Activated T-helper 1 cell treated with anti-CD3 and anti-CD28 coated beads, Interleukin-12 subunit alpha, Interleukin-12 subunit beta, Interleukin-2, Interleukin-4 antibody, amounts not matched to agents 30 ng/mL and 10 ng/mL and 1 ng/mL, durations not matched to agents 14 hours and 24 hours and 36 hours (primary cell): ENCODE measurements at regions not wholly inside any gene's neighbourhood (a gene's known extent, or its start where the extent isn't known, plus 50 kb on each side); places are given as distances from the start of the nearest gene placed in this dataset.
"Not testable (repeated sequence)": the region's sequence is repeated elsewhere in the genome, so short reads cannot be mapped to it uniquely, and the experiment has no call there.

Experiments
- DNase-seq: peaks from one replicate; pipeline ENCODE4 v3.0.0; 2021; ENCODE audit warnings: low spot score
- H3K27ac Mint-ChIP-seq: one replicate; pipeline ENCODE4 v1.8.0; 2021; ENCODE audit warnings: mild to moderate bottlenecking, mixed read lengths
- H3K27me3 Mint-ChIP-seq: one replicate; pipeline ENCODE4 v1.8.0; 2022; ENCODE audit warnings: mild to moderate bottlenecking, moderate library complexity, mixed read lengths; ENCODE audit not compliant: insufficient read depth
- H3K36me3 Mint-ChIP-seq: one replicate; pipeline ENCODE4 v1.8.0; 2021; ENCODE audit warnings: low read depth, mixed read lengths
- H3K4me1 Mint-ChIP-seq: one replicate; pipeline ENCODE4 v1.8.0; 2021; ENCODE audit warnings: low read depth, mixed read lengths
- H3K4me3 Mint-ChIP-seq: one replicate; pipeline ENCODE4 v1.8.0; 2021; ENCODE audit warnings: mild to moderate bottlenecking, moderate library complexity, mixed read lengths
- H3K9me3 Mint-ChIP-seq: one replicate; pipeline ENCODE4 v1.8.0; 2021; ENCODE audit warnings: mixed read lengths
- intact Hi-C: fragments of 100-400 bp; cut with micrococcal nuclease; formaldehyde crosslinking; loops from one replicate; pipeline ENCODE4 v1.15.1; 2024

DNA sequence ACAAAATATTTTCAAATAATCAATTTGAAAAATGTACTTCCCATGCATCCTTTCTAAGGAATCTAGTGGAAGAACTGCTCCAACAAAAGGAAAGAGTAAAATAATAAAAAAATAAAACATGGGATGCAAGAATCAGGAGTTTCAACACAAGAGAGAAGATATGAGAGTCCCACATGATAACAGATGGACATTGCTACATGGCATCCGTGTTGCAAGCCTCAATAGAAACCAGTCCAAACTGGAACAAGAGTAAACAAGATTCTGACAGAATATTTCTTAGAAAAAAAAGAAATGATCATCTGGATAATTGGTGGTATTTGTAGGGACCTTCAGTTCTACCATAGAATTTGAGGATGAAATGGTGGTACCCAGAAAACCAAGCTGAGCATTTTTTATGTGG, 186.8 kb downstream of the FRK start:
- no peak overlapping the region for H3K4me3 Mint-ChIP-seq
- intact Hi-C loops, result no loop called here
- H3K27me3 Mint-ChIP-seq, result peaks cover 4% of the 10 kb centered on the region
- DNase-seq, result no peak
- H3K36me3 Mint-ChIP-seq, result no peaks in the 10 kb centered on the region
- no peaks in the 10 kb centered on the region for H3K4me1 Mint-ChIP-seq
- no peak overlapping the region for H3K27ac Mint-ChIP-seq
- no peaks in the 10 kb centered on the region for H3K9me3 Mint-ChIP-seq

DNA sequence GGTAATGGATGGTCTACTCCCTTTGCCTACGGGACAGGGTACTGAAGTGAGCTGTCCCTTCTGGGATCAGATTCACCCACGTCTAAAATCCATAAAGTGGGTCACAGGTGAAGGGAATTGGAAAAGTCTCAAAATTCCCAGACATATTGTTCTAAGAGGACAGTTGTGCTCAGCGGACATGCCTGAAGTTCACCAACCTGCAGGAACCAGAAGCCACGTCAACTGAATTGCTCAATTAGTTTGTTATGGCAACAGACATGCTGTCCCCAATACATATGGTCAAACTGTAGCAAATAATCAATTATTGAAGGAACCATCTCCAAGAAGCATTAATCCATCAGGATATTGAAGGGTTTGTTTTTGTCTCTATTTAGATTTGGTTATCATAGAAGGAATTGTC, 190.2 kb downstream of the FRK start:
- Mint-ChIP-seq H3K36me3 (no peaks in the 10 kb centered on the region), H3K27me3 (no peaks in the 10 kb centered on the region), H3K9me3 (no peaks in the 10 kb centered on the region), H3K4me3 (no peak overlapping the region), H3K27ac (no peak overlapping the region), H3K4me1 (no peaks in the 10 kb centered on the region)
- intact Hi-C loops, result no loop called here
- no peak for DNase-seq

DNA sequence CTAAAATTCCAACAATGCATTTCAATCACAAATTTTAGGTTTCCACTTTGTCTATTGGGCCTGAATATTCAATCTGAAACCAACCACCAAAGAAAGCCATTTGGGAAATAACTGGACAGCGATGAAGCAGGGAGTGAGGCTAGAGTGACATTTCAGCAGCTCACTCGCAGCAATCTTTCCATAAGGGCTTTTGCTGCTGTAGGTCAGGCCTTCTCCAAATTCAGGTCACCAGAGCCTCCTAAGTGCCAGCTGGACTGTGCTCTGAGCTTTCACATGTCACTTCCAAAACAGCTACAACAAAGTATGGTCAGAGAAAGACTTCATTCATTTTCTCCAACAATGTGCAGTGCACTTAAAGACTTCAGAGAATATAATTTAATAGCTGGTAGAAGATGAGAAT, 194.8 kb downstream of the FRK start:
- no peaks in the 10 kb centered on the region for H3K27me3 Mint-ChIP-seq
- H3K4me3 Mint-ChIP-seq, result no peak overlapping the region
- intact Hi-C loops, result no loop called here
- DNase-seq, result no peak
- H3K9me3 Mint-ChIP-seq, result no peaks in the 10 kb centered on the region
- no peaks in the 10 kb centered on the region for H3K4me1 Mint-ChIP-seq
- no peak overlapping the region for H3K27ac Mint-ChIP-seq
- no peaks in the 10 kb centered on the region for H3K36me3 Mint-ChIP-seq

DNA sequence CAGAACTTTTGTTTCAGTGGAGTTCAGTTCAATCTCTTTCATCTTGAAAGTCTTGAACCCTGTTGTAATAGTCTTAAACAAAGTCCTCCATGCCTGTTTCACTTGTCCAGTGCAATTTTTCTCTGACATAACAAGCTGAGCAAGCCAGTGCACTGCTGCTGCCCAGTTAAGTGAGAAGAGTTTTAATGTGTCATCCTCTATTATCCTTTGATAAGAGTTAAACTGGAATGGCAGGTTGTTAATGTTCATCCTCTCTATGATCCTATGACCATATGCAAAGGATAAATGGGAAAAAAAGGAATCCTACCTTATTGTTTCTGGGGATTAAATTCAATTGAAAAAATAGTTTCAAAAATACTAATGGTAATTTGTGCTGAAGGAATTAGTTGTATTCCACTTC, 197.5 kb downstream of the FRK start:
- intact Hi-C loops, result no loop called here

DNA sequence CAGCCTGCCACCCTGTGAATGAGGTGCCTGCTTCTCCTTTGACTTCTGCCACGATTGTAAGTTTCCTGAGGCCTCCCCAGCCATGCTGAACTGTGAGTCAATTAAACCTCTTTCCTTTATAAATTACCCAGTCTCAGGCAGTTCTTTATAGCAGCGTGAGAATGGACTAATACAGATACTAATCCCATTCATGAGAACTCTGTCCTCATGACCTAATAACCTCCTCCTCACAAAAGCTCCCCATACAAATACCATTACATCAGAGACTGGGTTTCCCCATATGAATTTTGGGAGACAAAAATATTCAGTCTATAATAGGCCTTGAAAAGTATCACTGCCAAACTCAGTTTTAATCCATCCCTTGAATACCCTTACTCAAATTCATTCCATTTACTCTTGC, 199.0 kb downstream of the FRK start:
- H3K4me3 Mint-ChIP-seq, H3K4me1 Mint-ChIP-seq, intact Hi-C loops, H3K9me3 Mint-ChIP-seq, H3K36me3 Mint-ChIP-seq, H3K27ac Mint-ChIP-seq, DNase-seq, H3K27me3 Mint-ChIP-seq: not testable (repeated sequence)

More for the DNA sequence above, 197.5 kb downstream of the FRK start:
- no peaks in the 10 kb centered on the region for H3K9me3 Mint-ChIP-seq
- no peaks in the 10 kb centered on the region for H3K4me1 Mint-ChIP-seq
- H3K36me3 Mint-ChIP-seq, result no peaks in the 10 kb centered on the region
- DNase-seq, result no peak
- H3K27ac Mint-ChIP-seq, result no peak overlapping the region
- no peak overlapping the region for H3K4me3 Mint-ChIP-seq
- no peaks in the 10 kb centered on the region for H3K27me3 Mint-ChIP-seq

DNA sequence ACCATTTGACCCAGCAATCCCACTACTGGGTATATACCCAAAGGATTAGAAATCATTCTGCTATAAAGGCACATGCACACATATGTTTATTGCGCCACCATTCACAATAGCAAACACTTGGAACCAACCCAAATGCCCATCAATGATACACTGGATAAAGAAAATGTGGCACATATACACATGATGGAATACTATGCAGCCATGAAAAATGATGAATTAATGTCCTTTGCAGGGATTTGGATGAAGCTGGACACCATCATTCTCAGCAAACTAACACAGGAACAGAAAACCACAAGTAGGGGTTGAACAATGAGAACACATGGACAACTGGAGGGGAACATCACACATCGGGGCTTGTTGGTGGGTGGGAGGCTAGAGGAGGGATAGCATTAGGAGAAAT, 201.1 kb downstream of the FRK start:
- H3K4me3 Mint-ChIP-seq, H3K27ac Mint-ChIP-seq, intact Hi-C loops, H3K9me3 Mint-ChIP-seq, H3K4me1 Mint-ChIP-seq, H3K27me3 Mint-ChIP-seq, H3K36me3 Mint-ChIP-seq, DNase-seq: not testable (repeated sequence)

DNA sequence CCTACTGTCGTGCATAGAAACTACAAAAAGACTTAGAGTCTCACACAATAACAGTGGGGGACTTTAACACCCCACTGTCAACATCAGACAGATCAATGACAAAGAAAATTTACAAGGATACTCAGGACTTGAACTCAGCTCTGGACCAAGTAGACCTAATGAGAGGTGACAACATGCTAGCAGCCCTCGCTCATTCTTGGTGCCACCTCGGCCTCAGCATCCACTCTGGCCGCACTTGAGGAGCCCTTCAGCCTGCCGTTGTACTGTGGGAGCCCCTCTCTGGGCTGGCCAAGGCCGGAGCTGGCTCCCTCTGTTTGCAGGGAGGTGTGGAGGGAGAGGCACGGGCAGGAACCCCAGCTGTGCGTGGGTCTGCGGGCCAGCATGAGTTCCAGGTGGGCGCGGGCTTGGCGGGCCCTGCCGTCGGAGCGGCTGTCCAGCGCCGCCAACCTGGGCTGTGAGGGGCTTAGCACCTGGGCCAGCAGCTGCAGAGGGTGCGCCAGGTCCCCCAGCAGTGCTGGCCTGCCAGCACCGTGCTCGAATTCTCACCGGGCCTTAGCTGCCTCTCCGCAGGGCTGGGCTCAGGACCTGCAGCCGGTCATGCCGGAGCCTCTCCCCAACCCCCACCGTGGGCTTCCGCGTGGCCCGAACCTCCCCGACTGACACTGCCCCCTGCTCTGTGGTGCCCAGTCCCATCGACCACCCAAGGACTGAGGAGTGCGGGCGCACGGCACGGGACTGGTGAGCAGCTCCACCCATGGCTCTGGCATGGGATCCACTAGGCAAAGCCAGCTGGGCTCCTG, 205.6 kb downstream of the FRK start:
- no peaks in the 10 kb centered on the region for H3K9me3 Mint-ChIP-seq
- no peaks in the 10 kb centered on the region for H3K27me3 Mint-ChIP-seq
- DNase-seq, result no peak
- no peak overlapping the region for H3K4me3 Mint-ChIP-seq
- intact Hi-C loops, result no loop called here
- H3K36me3 Mint-ChIP-seq, result no peaks in the 10 kb centered on the region
- H3K4me1 Mint-ChIP-seq, result no peaks in the 10 kb centered on the region
- no peak overlapping the region for H3K27ac Mint-ChIP-seq

DNA sequence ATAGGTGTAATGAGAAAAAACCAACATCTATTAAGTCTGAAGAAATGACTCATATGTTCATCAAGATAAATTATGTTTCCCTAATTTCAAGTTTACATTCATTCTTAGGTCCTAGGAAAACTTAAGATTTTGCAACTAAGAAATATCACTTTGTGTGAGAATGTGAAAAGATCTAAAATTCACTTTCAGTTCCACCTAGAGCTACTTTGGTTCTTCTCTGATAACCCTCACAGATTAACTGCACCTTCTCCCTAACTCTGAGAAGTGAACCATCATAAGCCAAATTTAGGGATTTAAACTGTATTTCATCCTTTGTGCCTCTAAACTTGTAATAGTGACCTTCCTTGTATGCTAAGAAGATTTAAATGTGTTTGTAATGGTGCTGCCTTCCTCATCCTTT, 213.0 kb downstream of the FRK start:
- no peak for DNase-seq
- Mint-ChIP-seq H3K9me3 (no peaks in the 10 kb centered on the region), H3K27me3 (peaks cover 2% of the 10 kb centered on the region), H3K4me1 (no peaks in the 10 kb centered on the region), H3K27ac (no peak overlapping the region), H3K4me3 (no peak overlapping the region), H3K36me3 (no peaks in the 10 kb centered on the region)
- intact Hi-C loops, result no loop called here

DNA sequence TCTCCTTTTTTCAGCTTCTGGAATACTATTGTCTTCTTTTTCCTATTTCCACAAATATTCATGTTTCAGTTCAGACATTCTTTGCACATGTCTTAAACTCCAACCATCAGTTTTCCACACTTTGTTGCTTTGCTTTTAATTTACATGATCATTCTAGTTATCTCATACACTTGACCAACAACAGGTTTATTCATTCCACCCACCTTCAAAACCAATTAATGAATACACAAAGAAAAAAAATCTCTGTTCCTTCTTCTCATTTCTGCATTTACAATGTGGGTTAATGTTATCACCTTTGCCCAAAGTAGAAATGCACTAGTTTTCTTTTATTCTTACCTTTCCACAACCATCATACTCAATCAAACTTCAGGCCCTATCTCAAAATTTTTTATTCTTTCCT, 216.7 kb downstream of the FRK start:
- intact Hi-C loops, result no loop called here
- Mint-ChIP-seq H3K36me3 (no peaks in the 10 kb centered on the region), H3K4me3 (no peak overlapping the region), H3K4me1 (no peaks in the 10 kb centered on the region), H3K27me3 (no peaks in the 10 kb centered on the region), H3K9me3 (no peaks in the 10 kb centered on the region), H3K27ac (no peak overlapping the region)
- DNase-seq, result no peak

DNA sequence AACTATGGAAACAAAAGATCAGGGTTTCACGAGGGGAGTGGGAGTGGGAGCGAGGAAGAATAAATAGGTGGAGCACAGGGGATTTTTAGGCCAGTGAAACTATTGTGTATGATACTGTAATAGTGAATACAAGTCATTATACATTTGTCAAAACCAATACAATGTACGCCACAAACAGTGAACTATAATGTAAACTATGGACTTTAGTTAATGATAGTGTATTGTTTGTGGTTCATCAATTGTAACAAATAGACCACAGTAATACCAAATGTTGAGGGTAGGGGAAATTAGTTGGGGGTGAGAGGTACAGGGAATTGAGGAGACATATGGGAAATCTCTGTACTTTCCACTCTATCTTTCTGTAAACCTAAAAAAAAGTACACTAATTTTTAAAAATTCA, 218.4 kb downstream of the FRK start:
- Mint-ChIP-seq H3K4me1 (no peaks in the 10 kb centered on the region), H3K9me3 (no peaks in the 10 kb centered on the region), H3K27ac (no peak overlapping the region), H3K4me3 (no peak overlapping the region), H3K36me3 (no peaks in the 10 kb centered on the region), H3K27me3 (no peaks in the 10 kb centered on the region)
- intact Hi-C loops, result no loop called here
- no peak for DNase-seq

DNA sequence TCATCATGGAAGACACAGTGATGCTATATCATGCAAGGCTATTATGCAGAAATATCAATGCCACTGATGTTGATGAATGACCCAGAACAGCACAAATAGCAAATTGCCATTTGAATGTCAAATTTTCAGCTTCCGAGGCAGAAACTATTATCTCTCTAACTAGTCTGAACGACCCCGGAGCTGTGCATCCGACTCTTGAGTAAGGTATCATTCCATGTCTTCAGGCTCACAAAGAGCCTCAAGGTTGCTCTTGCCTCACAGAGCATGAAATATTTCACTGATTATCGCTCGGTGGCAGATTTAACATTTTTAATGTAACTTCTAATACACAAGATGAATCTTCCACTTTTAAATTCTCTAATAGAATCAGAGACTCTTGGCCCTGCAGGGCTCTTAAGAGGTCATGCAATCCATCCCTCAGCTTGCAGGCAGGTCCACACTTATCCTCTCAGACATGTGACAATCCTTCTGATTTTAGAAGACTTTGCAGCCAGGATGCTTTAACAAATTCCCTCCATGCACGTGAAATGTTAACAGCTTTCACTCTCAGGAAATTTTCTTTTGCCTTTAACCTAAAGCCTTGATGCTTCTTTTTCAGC, 221.0 kb downstream of the FRK start:
- Mint-ChIP-seq H3K4me3 (no peak overlapping the region), H3K9me3 (no peaks in the 10 kb centered on the region), H3K4me1 (no peaks in the 10 kb centered on the region), H3K27me3 (no peaks in the 10 kb centered on the region), H3K36me3 (no peaks in the 10 kb centered on the region), H3K27ac (no peak overlapping the region)
- intact Hi-C loops, result no loop called here
- DNase-seq, result no peak

DNA sequence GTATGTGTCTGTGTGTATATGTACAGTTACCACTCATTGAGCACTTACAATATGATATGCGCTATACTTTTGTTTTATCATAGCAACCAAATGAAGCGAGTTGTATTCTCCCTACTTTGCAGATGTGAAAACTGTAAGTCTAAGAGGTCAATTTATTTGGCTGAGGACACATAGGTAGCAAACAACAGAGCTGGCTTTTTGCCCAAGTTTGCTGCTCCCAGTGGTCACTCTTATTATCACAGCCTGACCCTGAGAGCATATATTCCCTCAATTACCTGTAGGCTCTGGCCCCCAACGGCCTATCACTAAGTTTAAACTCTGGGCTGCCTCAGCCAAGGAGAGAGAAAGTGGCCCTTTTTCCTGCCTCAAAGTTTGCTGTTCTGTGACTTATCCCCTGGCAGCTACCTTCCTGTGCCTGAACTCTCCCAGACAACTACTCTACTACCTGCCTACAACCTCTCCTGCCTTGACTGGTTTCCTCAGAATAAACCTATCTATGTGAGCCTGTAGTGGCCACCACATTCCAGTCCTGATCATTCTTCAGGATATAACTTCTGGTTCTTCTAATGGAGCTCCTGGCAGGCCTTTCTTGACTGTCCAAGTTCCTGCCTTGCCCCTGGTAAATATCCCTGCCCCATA, 221.8 kb downstream of the FRK start:
- no peak for DNase-seq

DNA sequence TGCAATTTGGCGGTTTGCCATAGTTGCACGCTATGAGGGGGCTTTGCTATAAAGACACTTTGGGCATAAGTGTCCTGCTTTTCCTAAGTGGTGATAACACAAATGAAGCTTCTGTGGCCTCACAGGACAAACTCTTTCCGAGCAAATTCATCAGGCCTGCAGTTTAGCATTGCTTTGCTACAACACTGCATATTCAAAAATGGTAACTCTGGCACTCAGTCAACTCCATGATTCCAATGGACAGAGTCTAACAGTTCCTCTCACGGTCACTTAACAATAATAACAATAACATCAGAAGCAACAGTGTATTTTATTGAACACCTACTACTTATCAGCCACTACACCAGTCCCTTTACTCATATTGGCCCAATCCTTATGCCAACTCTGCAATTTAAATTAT, 222.5 kb downstream of the FRK start:
- Mint-ChIP-seq H3K27ac (no peak overlapping the region), H3K27me3 (no peaks in the 10 kb centered on the region), H3K36me3 (no peaks in the 10 kb centered on the region), H3K9me3 (no peaks in the 10 kb centered on the region), H3K4me1 (no peaks in the 10 kb centered on the region), H3K4me3 (no peak overlapping the region)
- no peak for DNase-seq
- intact Hi-C loops, result no loop called here

More for the DNA sequence above, 221.8 kb downstream of the FRK start:
- H3K9me3 Mint-ChIP-seq, result no peaks in the 10 kb centered on the region
- H3K27me3 Mint-ChIP-seq, result no peaks in the 10 kb centered on the region
- no peak overlapping the region for H3K27ac Mint-ChIP-seq
- no peaks in the 10 kb centered on the region for H3K4me1 Mint-ChIP-seq
- intact Hi-C loops, result no loop called here
- H3K4me3 Mint-ChIP-seq, result no peak overlapping the region
- no peaks in the 10 kb centered on the region for H3K36me3 Mint-ChIP-seq
